Osteoblast (primary cell): ENCODE measurements at regions not wholly inside any gene's neighbourhood (a gene's known extent, or its start where the extent isn't known, plus 50 kb on each side); places are given as distances from the start of the nearest gene placed in this dataset.

Source experiments
- DNase-seq: peaks from one replicate; pipeline ENCODE4 v3.0.0; 2011; ENCODE audit warnings: low spot score, mixed read lengths; ENCODE audit not compliant: insufficient read length; ENCODE audit errors: missing footprints
- H2AFZ ChIP-seq: 2 replicates; pipeline ENCODE4 v1.6.0; 2011; ENCODE audit warnings: mild to moderate bottlenecking, low read length
- H3K27ac ChIP-seq: 2 replicates; pipeline ENCODE4 v1.5.1; 2011; ENCODE audit warnings: mild to moderate bottlenecking, low read depth, low read length, moderate library complexity
- H3K27me3 ChIP-seq: 2 replicates; pipeline ENCODE4 v1.6.0; 2012; ENCODE audit warnings: mild to moderate bottlenecking, control low read depth, inconsistent platforms, low read length, moderate library complexity; ENCODE audit not compliant: insufficient read depth
- H3K36me3 ChIP-seq: 2 replicates; pipeline ENCODE4 v1.5.1; 2011; ENCODE audit warnings: mild to moderate bottlenecking, low read length, control low read depth, moderate library complexity; ENCODE audit not compliant: insufficient read depth
- H3K4me1 ChIP-seq: 2 replicates; pipeline ENCODE4 v1.5.1; 2011; ENCODE audit warnings: mild to moderate bottlenecking, low read length, control low read depth, moderate library complexity; ENCODE audit not compliant: insufficient read depth
- H3K4me2 ChIP-seq: 2 replicates; pipeline ENCODE4 v1.6.0; 2011; ENCODE audit warnings: mild to moderate bottlenecking, low read length; ENCODE audit not compliant: insufficient read depth
- H3K4me3 ChIP-seq: fragments of 200-600 bp; sonication (generic); 3 replicates; pipeline ENCODE4 v1.5.1; 2012; ENCODE audit warnings: mild to moderate bottlenecking, low read length, inconsistent platforms; ENCODE audit not compliant: insufficient read depth
- H3K79me2 ChIP-seq: 2 replicates; pipeline ENCODE4 v1.6.0; 2012; ENCODE audit warnings: mild to moderate bottlenecking, low read length, control low read depth, inconsistent platforms; ENCODE audit not compliant: insufficient read depth
- H3K9me3 ChIP-seq: 2 replicates; pipeline ENCODE4 v1.5.1; 2011; ENCODE audit warnings: low read depth, low read length, control low read depth
- H4K20me1 ChIP-seq: 2 replicates; pipeline ENCODE4 v1.6.0; 2012; ENCODE audit warnings: mild to moderate bottlenecking, low read length, control low read depth; ENCODE audit not compliant: insufficient read depth
- CTCF ChIP-seq: IDR thresholded peaks from 2 replicates; pipeline ENCODE4 v1.5.1; 2011; ENCODE audit warnings: mild to moderate bottlenecking, low read depth, low read length, moderate library complexity; ENCODE audit errors: extremely low read depth

- Histone ChIP-seq H3K4me3 (no peak overlapping the region), H3K36me3 (no peaks in the 10 kb centered on the region), H3K27me3 (peaks cover 13% of the 10 kb centered on the region), H3K4me1 (no peaks in the 10 kb centered on the region), H3K27ac (no peak overlapping the region), H3K4me2 (no peak overlapping the region), H3K79me2 (no peaks in the 10 kb centered on the region), H3K9me3 (no peaks in the 10 kb centered on the region), H4K20me1 (no peaks in the 10 kb centered on the region), H2AFZ (no peak overlapping the region)
- DNase-seq = peak; percentile 26
- no peak for TF ChIP-seq CTCF
These were observed 92.2 kb downstream of the TEX51 start for GRCh38 chr2:126990605-126991532.

- peak; percentile 42 for DNase-seq
- no peaks in the 10 kb centered on the region for H3K4me1 ChIP-seq
- H2AFZ ChIP-seq = no peak overlapping the region
- no peaks in the 10 kb centered on the region for H4K20me1 ChIP-seq
- no peak overlapping the region for H3K27ac ChIP-seq
- no peaks in the 10 kb centered on the region for H3K79me2 ChIP-seq
- no peak overlapping the region for H3K4me2 ChIP-seq
- H3K27me3 ChIP-seq = no peaks in the 10 kb centered on the region
- no peak for TF ChIP-seq CTCF
- no peak overlapping the region for H3K4me3 ChIP-seq
- no peaks in the 10 kb centered on the region for H3K9me3 ChIP-seq
- H3K36me3 ChIP-seq = no peaks in the 10 kb centered on the region
These were observed 95.7 kb downstream of the TEX51 start for GRCh38 chr2:126994340-126994777.

- no peak for TF ChIP-seq CTCF
- no peak overlapping the region for H2AFZ ChIP-seq
- H3K79me2 ChIP-seq = no peaks in the 10 kb centered on the region
- no peak for DNase-seq
- no peaks in the 10 kb centered on the region for H3K9me3 ChIP-seq
- H3K4me2 ChIP-seq = no peak overlapping the region
- H4K20me1 ChIP-seq = no peaks in the 10 kb centered on the region
- peaks cover 2% of the 10 kb centered on the region for H3K27me3 ChIP-seq
- H3K36me3 ChIP-seq = no peaks in the 10 kb centered on the region
- no peaks in the 10 kb centered on the region for H3K4me1 ChIP-seq
- H3K4me3 ChIP-seq = no peak overlapping the region
- H3K27ac ChIP-seq = no peak overlapping the region
These were observed 97.1 kb downstream of the TEX51 start for GRCh38 chr2:126995621-126996377.

- H3K27ac ChIP-seq = no peak overlapping the region
- no peak for TF ChIP-seq CTCF
- H3K4me1 ChIP-seq = no peaks in the 10 kb centered on the region
- H3K36me3 ChIP-seq = no peaks in the 10 kb centered on the region
- H3K4me3 ChIP-seq = no peak overlapping the region
- no peaks in the 10 kb centered on the region for H3K9me3 ChIP-seq
- H3K79me2 ChIP-seq = no peaks in the 10 kb centered on the region
- no peak overlapping the region for H2AFZ ChIP-seq
- H3K27me3 ChIP-seq = peaks cover 2% of the 10 kb centered on the region
- no peak overlapping the region for H3K4me2 ChIP-seq
- no peaks in the 10 kb centered on the region for H4K20me1 ChIP-seq
- DNase-seq = peak; percentile 42
These were observed 97.6 kb downstream of the TEX51 start for GRCh38 chr2:126996378-126996699.
